ENCODE measurements at regions not wholly inside any gene's neighbourhood (a gene's known extent, or its start where the extent isn't known, plus 50 kb on each side); places are given as distances from the start of the nearest gene placed in this dataset.

DNA sequence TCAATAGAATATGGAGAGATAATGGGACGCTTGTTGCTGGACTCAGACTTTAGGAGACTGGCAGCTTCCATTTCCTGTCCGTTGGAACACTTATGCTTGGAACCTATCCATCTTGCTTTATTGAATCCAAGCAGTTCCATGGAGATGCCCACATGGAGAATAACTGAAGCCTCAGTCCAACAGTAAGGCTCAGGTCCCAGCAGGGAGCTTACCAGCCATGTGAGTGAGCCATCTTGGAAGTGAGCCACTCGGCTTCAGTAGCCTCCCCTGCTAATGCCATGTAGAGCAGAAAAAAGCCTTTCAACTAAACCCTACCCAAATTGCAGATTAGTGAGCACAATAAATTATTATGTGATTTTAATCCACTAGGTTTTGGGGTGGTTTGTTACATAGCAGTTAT lies 538.8 kb upstream of the STXBP6 start:
- TF ChIP-seq, protein P1, sequence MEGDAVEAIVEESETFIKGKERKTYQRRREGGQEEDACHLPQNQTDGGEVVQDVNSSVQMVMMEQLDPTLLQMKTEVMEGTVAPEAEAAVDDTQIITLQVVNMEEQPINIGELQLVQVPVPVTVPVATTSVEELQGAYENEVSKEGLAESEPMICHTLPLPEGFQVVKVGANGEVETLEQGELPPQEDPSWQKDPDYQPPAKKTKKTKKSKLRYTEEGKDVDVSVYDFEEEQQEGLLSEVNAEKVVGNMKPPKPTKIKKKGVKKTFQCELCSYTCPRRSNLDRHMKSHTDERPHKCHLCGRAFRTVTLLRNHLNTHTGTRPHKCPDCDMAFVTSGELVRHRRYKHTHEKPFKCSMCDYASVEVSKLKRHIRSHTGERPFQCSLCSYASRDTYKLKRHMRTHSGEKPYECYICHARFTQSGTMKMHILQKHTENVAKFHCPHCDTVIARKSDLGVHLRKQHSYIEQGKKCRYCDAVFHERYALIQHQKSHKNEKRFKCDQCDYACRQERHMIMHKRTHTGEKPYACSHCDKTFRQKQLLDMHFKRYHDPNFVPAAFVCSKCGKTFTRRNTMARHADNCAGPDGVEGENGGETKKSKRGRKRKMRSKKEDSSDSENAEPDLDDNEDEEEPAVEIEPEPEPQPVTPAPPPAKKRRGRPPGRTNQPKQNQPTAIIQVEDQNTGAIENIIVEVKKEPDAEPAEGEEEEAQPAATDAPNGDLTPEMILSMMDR (IDR thresholded peaks at IDR 0.05), result no peak
- TF ChIP-seq POLR2AphosphoS5 (IDR thresholded peaks at IDR 0.05) (no peak), POLR2A (IDR thresholded peaks at IDR 0.05) (no peak)

Measured in breast epithelium (tissue), 3 donors.